DOHH2 (cell line): ENCODE measurements at regions not wholly inside any gene's neighbourhood (a gene's known extent, or its start where the extent isn't known, plus 50 kb on each side); places are given as distances from the start of the nearest gene placed in this dataset.

ENCODE experiments used
- H3F3A ChIP-seq: fragments of 200-600 bp; sonication (generic), shearing (Covaris generic); 2 replicates; pipeline ENCODE4 v1.6.0; 2016; ENCODE audit warnings: antibody characterized with exemption, mild to moderate bottlenecking; ENCODE audit not compliant: control insufficient read depth, insufficient read depth
- H3K27ac ChIP-seq: fragments of 200-600 bp; sonication (generic); 2 replicates; pipeline ENCODE4 v1.5.1; 2014; ENCODE audit warnings: low read depth, mild to moderate bottlenecking, low read length, moderate library complexity
- H3K27me3 ChIP-seq: fragments of 200-600 bp; sonication (generic); 2 replicates; pipeline ENCODE4 v1.6.1; 2014; ENCODE audit warnings: mild to moderate bottlenecking, low read length, mixed read lengths; ENCODE audit not compliant: control insufficient read depth
- H3K36me3 ChIP-seq: fragments of 200-600 bp; sonication (generic); 2 replicates; pipeline ENCODE4 v1.6.1; 2014; ENCODE audit warnings: mild to moderate bottlenecking, low read length, moderate library complexity, mixed read lengths; ENCODE audit not compliant: control insufficient read depth
- H3K4me1 ChIP-seq: fragments of 200-600 bp; sonication (generic); 2 replicates; pipeline ENCODE4 v1.6.1; 2014; ENCODE audit warnings: mild to moderate bottlenecking, low read length, mixed read lengths; ENCODE audit not compliant: control insufficient read depth
- H3K4me2 ChIP-seq: fragments of 200-600 bp; sonication (generic); 2 replicates; pipeline ENCODE4 v1.6.0; 2014; ENCODE audit warnings: mild to moderate bottlenecking, low read length, moderate library complexity
- H3K4me3 ChIP-seq: fragments of 200-600 bp; sonication (generic); 2 replicates; pipeline ENCODE4 v1.5.1; 2014; ENCODE audit warnings: mild to moderate bottlenecking, low read length, mixed read lengths
- H3K79me2 ChIP-seq: fragments of 200-600 bp; sonication (generic); 2 replicates; pipeline ENCODE4 v1.6.1; 2014; ENCODE audit warnings: mild to moderate bottlenecking, low read length, mixed read lengths; ENCODE audit not compliant: control insufficient read depth
- H3K9me2 ChIP-seq: fragments of 200-600 bp; sonication (generic); replicated peaks from 2 replicates; pipeline ENCODE4 v1.6.1; 2014; ENCODE audit warnings: mild to moderate bottlenecking, low read length, mixed read lengths; ENCODE audit not compliant: control insufficient read depth
- H3K9me3 ChIP-seq: fragments of 200-600 bp; sonication (generic); 2 replicates; pipeline ENCODE4 v1.6.1; 2014; ENCODE audit warnings: antibody characterized with exemption, low read length, mixed read lengths; ENCODE audit not compliant: control insufficient read depth, insufficient read depth
- H4K20me1 ChIP-seq: fragments of 200-600 bp; sonication (generic); 2 replicates; pipeline ENCODE4 v1.6.0; 2014; ENCODE audit warnings: low read depth, mild to moderate bottlenecking, antibody characterized with exemption, low read length, moderate library complexity; ENCODE audit not compliant: control insufficient read depth, insufficient read depth
- CTCF ChIP-seq: fragments of 200-600 bp; sonication (generic); IDR thresholded peaks from one replicate; pipeline ENCODE4 v1.5.1; 2014; ENCODE audit warnings: antibody characterized with exemption, mild to moderate bottlenecking, low read depth, low read length; ENCODE audit not compliant: poor library complexity, severe bottlenecking
- EZH2phosphoT487 ChIP-seq: fragments of 200-600 bp; sonication (generic); IDR thresholded peaks from 2 replicates; pipeline ENCODE4 v1.6.1; 2017; ENCODE audit warnings: borderline replicate concordance, mild to moderate bottlenecking, antibody characterized with exemption, low read length, moderate library complexity, mixed read lengths

GRCh38 chr2:226551522-226552250 is 247.9 kb downstream of the IRS1 start:
- Histone ChIP-seq H3K4me1 (no peaks in the 10 kb centered on the region), H4K20me1 (no peaks in the 10 kb centered on the region), H3K4me3 (no peak overlapping the region), H3K9me3 (no peaks in the 10 kb centered on the region), H3K4me2 (no peak overlapping the region), H3K9me2 (no peaks in the 10 kb centered on the region), H3K27me3 (0 out of 2 replicates have a peak, but pooled peaks cover 2% of the 10 kb centered on the region), H3K36me3 (no peaks in the 10 kb centered on the region), H3K79me2 (no peaks in the 10 kb centered on the region), H3K27ac (no peak overlapping the region), H3F3A (no peaks in the 10 kb centered on the region)
- TF ChIP-seq CTCF (no peak), EZH2phosphoT487 (no peak)

- Histone ChIP-seq H3K36me3 (no peaks in the 10 kb centered on the region), H3K27ac (no peak overlapping the region), H3K4me3 (no peak overlapping the region), H3F3A (no peaks in the 10 kb centered on the region), H3K79me2 (no peaks in the 10 kb centered on the region), H3K9me3 (no peaks in the 10 kb centered on the region), H3K9me2 (no peaks in the 10 kb centered on the region), H4K20me1 (no peaks in the 10 kb centered on the region), H3K4me1 (no peaks in the 10 kb centered on the region), H3K27me3 (0 out of 2 replicates have a peak, but pooled peaks cover 2% of the 10 kb centered on the region), H3K4me2 (no peak overlapping the region)
- TF ChIP-seq EZH2phosphoT487 (no peak), CTCF (no peak)
Measured at GRCh38 chr2:226550801-226551200, 248.8 kb downstream of the IRS1 start.

- Histone ChIP-seq H3K4me3 (no peak overlapping the region), H4K20me1 (no peaks in the 10 kb centered on the region), H3K79me2 (no peaks in the 10 kb centered on the region), H3K9me2 (no peaks in the 10 kb centered on the region), H3K27ac (no peak overlapping the region), H3F3A (no peaks in the 10 kb centered on the region), H3K4me2 (no peak overlapping the region), H3K9me3 (no peaks in the 10 kb centered on the region), H3K36me3 (no peaks in the 10 kb centered on the region), H3K27me3 (0 out of 2 replicates have a peak, but pooled peaks cover 2% of the 10 kb centered on the region), H3K4me1 (no peaks in the 10 kb centered on the region)
- no peak for TF ChIP-seq EZH2phosphoT487
- TF ChIP-seq CTCF: no peak
Measured at GRCh38 chr2:226548732-226549131, 250.9 kb downstream of the IRS1 start.
